ENCODE measurements at regions not wholly inside any gene's neighbourhood (a gene's known extent, or its start where the extent isn't known, plus 50 kb on each side); places are given as distances from the start of the nearest gene placed in this dataset.

- Histone ChIP-seq H3K79me1 (ENCODE audit: low read depth, low read length) (no peaks in the 10 kb centered on the region), H3K79me2 (ENCODE audit: control insufficient read depth in 1 of 2, insufficient read depth in 2 of 2, low read length in 2 of 2) (no peaks in the 10 kb centered on the region)
- CTCF ChIA-PET (ENCODE audit: partially characterized antibody): interaction anchor here (0.7 to 3.9 kb wide), 18 partner anchors 10 to 184 kb away, joined by 3 to 31 read pairs (median 5); no protein-coding TSS in a partner anchor
- TF ChIP-seq POU5F1 (IDR thresholded peaks at IDR 0.05; ENCODE audit: low read depth, low read length) (no peak), RBBP5 (IDR thresholded peaks at IDR 0.05; ENCODE audit: borderline replicate concordance, low read depth, low read length) (no peak), NANOG (IDR thresholded peaks at IDR 0.05; ENCODE audit: insufficient read depth, low read depth, low read length, poor library complexity, severe bottlenecking) (no peak), BRCA1 (IDR thresholded peaks at IDR 0.05; ENCODE audit: low read depth, low read length) (no peak), ATF2 (IDR thresholded peaks at IDR 0.05; ENCODE audit: low read length) (no peak), EZH2 (IDR thresholded peaks at IDR 0.05; ENCODE audit: low read depth, low read length, severe bottlenecking) (no peak), BCL11A (IDR thresholded peaks at IDR 0.05; ENCODE audit: low read depth in 2 of 2, low read length in 2 of 2) (no peak), CREB1 (IDR thresholded peaks at IDR 0.05) (no peak), GTF2F1 (IDR thresholded peaks at IDR 0.05; ENCODE audit: borderline replicate concordance, low read depth, low read length) (no peak), BACH1 (IDR thresholded peaks at IDR 0.05; ENCODE audit: low read length) (no peak), KDM1A (IDR thresholded peaks at IDR 0.05; ENCODE audit: borderline replicate concordance, low read length) (no peak)
Measured at GRCh38 chr16:66274335-66275110, 92.0 kb upstream of the CDH5 start.

More at GRCh38 chr16:66274335-66275110, 92.0 kb upstream of the CDH5 start:
- no peak overlapping the region for H3K27ac ChIP-seq (ENCODE audit: low read depth, low read length)
- H3K14ac ChIP-seq (ENCODE audit: insufficient read length): no peak overlapping the region
- H3K36me3 ChIP-seq (ENCODE audit: control insufficient read depth in 2 of 4, insufficient read depth in 4 of 4, low read length in 3 of 4): no peaks in the 10 kb centered on the region
- H4K5ac ChIP-seq (ENCODE audit: insufficient read length, low read depth, low read length): no peak overlapping the region
- peak overlapping the region; percentile 46; the same call in 1 of the 2 replicates for H2BK15ac ChIP-seq (ENCODE audit: low read length)
- H3K56ac ChIP-seq (replicated peaks; ENCODE audit: insufficient read length, low read depth, low read length): no peak overlapping the region
- H3K18ac ChIP-seq (ENCODE audit: extremely low read depth, low read length): no peak overlapping the region
- peaks cover 0 to 7% (median 3%) of the 10 kb centered on the region in 4 experiments; a peak in 4 of 7 replicates for H3K27me3 ChIP-seq (replicated peaks in 1 of 4; ENCODE audit: control insufficient read depth in 3 of 4, extremely low read depth in 1 of 4, insufficient read depth in 3 of 4, low read length in 3 of 4)
- no peak overlapping the region for H2BK5ac ChIP-seq (ENCODE audit: low read depth, low read length)
- no peak overlapping the region for H2BK120ac ChIP-seq (replicated peaks; ENCODE audit: low read depth, low read length)
- no peak overlapping the region for H4K91ac ChIP-seq (replicated peaks; ENCODE audit: insufficient read length, low read length)
- FAIRE-seq (no peak), DNase-seq (ENCODE audit: low read depth in 1 of 2, low spot score in 2 of 2) (no peak)
- H3K23me2 ChIP-seq (ENCODE audit: low read depth, low read length): no peaks in the 10 kb centered on the region; the same call in 1 of the 2 replicates
- H2BK12ac ChIP-seq (ENCODE audit: low read depth, low read length): no peak overlapping the region
- no peak overlapping the region for H3K4me3 ChIP-seq (ENCODE audit: extremely low read depth in 1 of 4, insufficient read depth in 2 of 4, low read depth in 3 of 4, low read length in 4 of 4)
- no peaks in the 10 kb centered on the region for H4K20me1 ChIP-seq (replicated peaks in 1 of 2; ENCODE audit: control insufficient read depth in 1 of 2, insufficient read depth in 2 of 2, low read length in 2 of 2)
- H4K8ac ChIP-seq (ENCODE audit: extremely low read depth, insufficient read depth, low read length): no peak overlapping the region
- peaks cover 0 to 2% of the 10 kb centered on the region in 2 experiments; a peak in 1 of 4 replicates for H3K9me3 ChIP-seq (ENCODE audit: insufficient read depth in 2 of 2, low read depth in 1 of 2, low read length in 1 of 2)
- no peak overlapping the region for H3K4ac ChIP-seq (replicated peaks; ENCODE audit: insufficient read length, low read depth, low read length)
- no peak overlapping the region for H2BK20ac ChIP-seq (ENCODE audit: low read length)
- WGBS, 2 experiments (ENCODE audit: extremely low coverage in 1 of 2, insufficient coverage in 1 of 2, insufficient read length in 1 of 2, insufficient replicate concordance in 2 of 2, low coverage in 1 of 2, low lambda C conversion rate in 2 of 2, missing lambda C conversion rate in 1 of 2): 91% methylated on average over 9 of the region's 9 CpGs; no CpG with 5 or more reads in 1 of the 2 experiments
- H3K23ac ChIP-seq (ENCODE audit: insufficient read length): no peak overlapping the region
- H3K4me1 ChIP-seq (replicated peaks in 1 of 4; ENCODE audit: control insufficient read depth in 3 of 4, insufficient read depth in 4 of 4, low read length in 3 of 4): peaks cover 0 to 9% (median 4%) of the 10 kb centered on the region in 4 experiments; a peak in 4 of 7 replicates
- no peak overlapping the region for H2AK5ac ChIP-seq (ENCODE audit: low read depth, low read length)
- H3K4me2 ChIP-seq (ENCODE audit: insufficient read depth in 1 of 2, low read depth in 2 of 2, low read length in 2 of 2): no peak overlapping the region
- POLR2A ChIA-PET (ENCODE audit: partially characterized antibody): no interaction called here
- H3K9ac ChIP-seq (replicated peaks in 1 of 4; ENCODE audit: extremely low read depth in 1 of 4, low read depth in 3 of 4, low read length in 3 of 4): no peak overlapping the region
- H2AFZ ChIP-seq (ENCODE audit: low read length): no peak overlapping the region

Measured in H1 (cell line).